Rectal smooth muscle tissue (tissue), 1 donor: ENCODE measurements at regions not wholly inside any gene's neighbourhood (a gene's known extent, or its start where the extent isn't known, plus 50 kb on each side); places are given as distances from the start of the nearest gene placed in this dataset.
"Not testable (repeated sequence)": the region's sequence is repeated elsewhere in the genome, so short reads cannot be mapped to it uniquely, and the experiment has no call there.

Source experiments
- H3K27ac ChIP-seq: one replicate; pipeline ENCODE4 v1.7.0; 2013; ENCODE audit warnings: low read depth, low read length, inconsistent platforms
- H3K27me3 ChIP-seq: one replicate; pipeline ENCODE4 v1.7.0; 2013; ENCODE audit warnings: low read length; ENCODE audit not compliant: control insufficient read depth, insufficient read depth
- H3K36me3 ChIP-seq: one replicate; pipeline ENCODE4 v1.7.0; 2013; ENCODE audit warnings: low read length; ENCODE audit not compliant: control insufficient read depth, insufficient read depth
- H3K4me1 ChIP-seq: one replicate; pipeline ENCODE4 v1.7.0; 2013; ENCODE audit warnings: low read length; ENCODE audit not compliant: control insufficient read depth, insufficient read depth
- H3K4me3 ChIP-seq: one replicate; pipeline ENCODE4 v1.7.0; 2013; ENCODE audit warnings: low read length
- H3K9ac ChIP-seq: one replicate; pipeline ENCODE4 v1.7.0; 2013; ENCODE audit warnings: low read length

- not testable (repeated sequence) for H3K36me3 ChIP-seq, H3K9ac ChIP-seq, H3K27ac ChIP-seq, H3K4me1 ChIP-seq, H3K27me3 ChIP-seq, H3K4me3 ChIP-seq
Measured at GRCh38 chr18:14985291-14986013, 237.5 kb downstream of the ANKRD30B start.

- H3K27me3 ChIP-seq, H3K4me1 ChIP-seq, H3K9ac ChIP-seq, H3K4me3 ChIP-seq, H3K27ac ChIP-seq, H3K36me3 ChIP-seq: not testable (repeated sequence)
Measured at GRCh38 chr18:14987377-14987776, 239.4 kb downstream of the ANKRD30B start.

- not testable (repeated sequence) for H3K4me1 ChIP-seq, H3K27ac ChIP-seq, H3K36me3 ChIP-seq, H3K9ac ChIP-seq, H3K27me3 ChIP-seq, H3K4me3 ChIP-seq
Measured at GRCh38 chr18:14987960-14988710, 240.2 kb downstream of the ANKRD30B start.

DNA sequence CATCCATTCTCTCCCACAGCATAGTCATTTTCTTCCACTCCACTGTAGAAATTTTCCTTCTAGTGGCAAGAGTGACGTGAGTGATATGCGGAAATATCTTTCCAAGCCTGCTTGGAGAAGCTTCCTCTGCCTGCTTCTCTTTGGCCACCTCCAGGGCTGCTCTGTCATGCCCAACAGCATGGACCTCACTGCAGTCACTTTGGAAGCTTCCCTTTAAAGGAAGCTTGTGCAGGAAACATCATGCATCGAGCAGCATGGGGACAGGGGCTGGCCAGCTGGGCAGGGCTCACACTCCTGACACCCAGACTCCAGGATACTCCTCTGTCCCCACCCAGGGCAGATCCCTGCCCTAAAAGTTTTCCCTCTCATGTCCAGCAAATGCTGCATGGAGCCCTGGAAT lies 241.6 kb downstream of the ANKRD30B start:
- not testable (repeated sequence) for H3K9ac ChIP-seq, H3K36me3 ChIP-seq, H3K27me3 ChIP-seq, H3K4me1 ChIP-seq, H3K27ac ChIP-seq, H3K4me3 ChIP-seq

- not testable (repeated sequence) for H3K27me3 ChIP-seq, H3K9ac ChIP-seq, H3K27ac ChIP-seq, H3K36me3 ChIP-seq, H3K4me1 ChIP-seq, H3K4me3 ChIP-seq
Measured at GRCh38 chr18:14991934-14992445, 244.0 kb downstream of the ANKRD30B start.

- H3K9ac ChIP-seq, H3K27ac ChIP-seq, H3K27me3 ChIP-seq, H3K36me3 ChIP-seq, H3K4me1 ChIP-seq, H3K4me3 ChIP-seq: not testable (repeated sequence)
Measured at GRCh38 chr18:14992758-14993157, 244.8 kb downstream of the ANKRD30B start.

DNA sequence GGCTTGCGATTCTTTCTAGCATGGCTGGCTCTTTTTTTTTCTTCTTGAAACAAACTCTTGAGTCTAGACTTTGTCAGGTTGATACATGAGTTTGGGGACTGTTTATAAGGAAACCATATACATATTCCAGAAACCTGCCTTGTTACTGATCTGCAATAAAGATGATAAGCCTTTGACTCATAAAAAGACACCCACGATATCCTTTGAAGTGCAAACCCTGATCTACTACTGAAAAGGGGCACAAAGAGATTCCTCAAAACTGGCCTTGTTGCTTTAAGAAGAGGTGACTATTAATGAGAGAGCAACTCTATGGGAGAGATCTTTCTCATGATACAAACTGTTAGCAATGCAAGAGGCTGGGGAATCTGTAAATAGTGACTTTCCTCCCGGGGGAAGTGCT lies 247.1 kb downstream of the ANKRD30B start:
- H3K36me3 ChIP-seq, H3K9ac ChIP-seq: not testable (repeated sequence)

DNA sequence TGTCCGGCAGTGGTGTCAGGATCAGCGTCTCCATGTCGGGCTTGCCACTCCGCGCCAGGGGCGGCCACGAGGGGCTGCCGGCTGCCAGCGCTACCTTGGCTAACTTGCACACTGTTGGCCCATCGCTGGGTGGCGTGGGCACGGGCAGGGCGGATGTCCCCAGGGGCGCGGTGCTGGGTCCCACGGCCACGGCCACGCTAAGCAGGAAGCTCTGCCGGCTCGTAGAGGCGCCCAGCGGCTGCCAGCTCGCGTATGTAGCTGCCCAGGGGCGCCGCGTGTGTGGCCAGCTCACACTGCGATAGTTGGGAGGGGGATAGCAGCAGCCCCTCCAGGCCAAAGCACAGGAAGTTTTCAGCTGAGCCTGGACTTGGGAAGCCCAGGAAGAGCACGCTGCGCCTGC lies 249.4 kb downstream of the ANKRD30B start:
- Histone ChIP-seq H3K9ac (no peak overlapping the region), H3K4me1 (no peaks in the 10 kb centered on the region), H3K36me3 (no peaks in the 10 kb centered on the region), H3K27me3 (no peaks in the 10 kb centered on the region), H3K27ac (no peak overlapping the region), H3K4me3 (no peak overlapping the region)

More for the DNA sequence above, 247.1 kb downstream of the ANKRD30B start:
- H3K27me3 ChIP-seq, H3K27ac ChIP-seq, H3K4me3 ChIP-seq, H3K4me1 ChIP-seq: not testable (repeated sequence)

- not testable (repeated sequence) for H3K4me1 ChIP-seq, H3K9ac ChIP-seq, H3K4me3 ChIP-seq, H3K27me3 ChIP-seq, H3K27ac ChIP-seq, H3K36me3 ChIP-seq
Measured at GRCh38 chr18:14997899-14998298, 249.9 kb downstream of the ANKRD30B start.

DNA sequence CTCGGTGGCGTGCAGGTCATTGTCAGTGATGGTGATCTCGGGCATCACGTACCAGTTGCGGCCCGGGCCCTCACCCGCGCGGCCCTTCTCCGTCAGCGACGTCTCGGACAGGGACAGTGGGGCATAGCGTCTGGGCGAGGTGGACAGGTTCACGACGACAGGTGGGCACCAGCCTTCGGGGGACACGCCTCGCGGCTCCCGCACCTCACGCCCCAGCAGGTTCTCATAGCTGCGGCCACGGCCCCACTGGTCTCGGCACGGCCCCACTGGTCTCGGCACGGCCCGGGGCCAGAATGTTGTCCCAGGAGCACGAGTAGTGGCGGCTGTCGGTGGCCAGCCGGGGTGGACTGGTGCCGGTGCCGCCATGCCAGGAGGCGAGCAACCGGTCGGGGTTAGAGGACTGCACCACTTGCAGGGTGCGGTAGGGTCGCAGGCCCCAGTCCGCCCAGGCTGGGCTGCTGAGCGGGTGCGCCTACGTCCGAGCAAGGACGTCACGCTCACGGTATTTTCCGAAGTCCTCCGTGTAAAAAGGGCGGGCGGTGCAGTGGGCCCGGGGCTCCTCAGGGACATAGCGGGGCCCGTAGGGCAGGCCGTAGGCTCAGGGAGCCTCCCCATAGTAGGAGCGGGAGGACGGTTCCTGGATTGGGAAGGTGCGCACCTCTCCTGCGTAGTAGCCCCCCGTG lies 250.5 kb downstream of the ANKRD30B start:
- not testable (repeated sequence) for H3K27ac ChIP-seq, H3K27me3 ChIP-seq, H3K4me1 ChIP-seq, H3K9ac ChIP-seq, H3K4me3 ChIP-seq, H3K36me3 ChIP-seq

- Histone ChIP-seq H3K4me3 (no peak overlapping the region), H3K36me3 (no peaks in the 10 kb centered on the region), H3K27ac (no peak overlapping the region), H3K9ac (no peak overlapping the region), H3K4me1 (no peaks in the 10 kb centered on the region), H3K27me3 (no peaks in the 10 kb centered on the region)
Measured at GRCh38 chr18:14999085-14999975, 251.4 kb downstream of the ANKRD30B start.
